IMR-90 (cell line): ENCODE measurements at regions not wholly inside any gene's neighbourhood (a gene's known extent, or its start where the extent isn't known, plus 50 kb on each side); places are given as distances from the start of the nearest gene placed in this dataset.

Experiments
- ATAC-seq: fragments of 200-7000 bp; cut with Tn5 transposase; 2 replicates; pipeline ENCODE4 v1.9.1; 2020; ENCODE audit warnings: low read depth, mild to moderate bottlenecking, moderate library complexity
- BruUV-seq: library from RNA; stranded (reverse); fragments of 400-500 nt; replicated peaks from 2 replicates; lab custom pipeline; 2021; lab: Mats Ljungman, UMichigan
- CTCF ChIA-PET: fragments of 300-600 bp; formaldehyde crosslinking; extraction: SDS; loops from one replicate; lab custom pipeline; 2021; ENCODE audit warnings: antibody characterized with exemption; lab: Yijun Ruan, JAX
- POLR2A ChIA-PET: fragments of 300-600 bp; sonication (Branson Sonifier 250); formaldehyde crosslinking; loops from one replicate; lab custom pipeline; 2022; ENCODE audit warnings: antibody characterized with exemption; ENCODE audit not compliant: unreplicated experiment; lab: Charles Lee
- DNase-seq: peaks from one replicate; pipeline ENCODE4 v3.0.0; 2013
- H2AFZ ChIP-seq: replicated peaks from 2 replicates; pipeline ENCODE3; 2013; ENCODE audit warnings: low read length, mild to moderate bottlenecking; ENCODE audit not compliant: poor library complexity
- H2AK5ac ChIP-seq: 2 replicates; pipeline ENCODE4 v1.6.1; 2013; ENCODE audit warnings: low read depth, low read length, inconsistent platforms
- H2AK9ac ChIP-seq: replicated peaks from 2 replicates; pipeline ENCODE3; 2013; ENCODE audit warnings: mild to moderate bottlenecking, low read depth, low read length, moderate library complexity; ENCODE audit not compliant: poor library complexity
- H2BK120ac ChIP-seq: 2 replicates; pipeline ENCODE4 v1.6.1; 2013; ENCODE audit warnings: low read depth, low read length, inconsistent platforms
- H2BK15ac ChIP-seq: 3 replicates; pipeline ENCODE4 v1.6.1; 2013; ENCODE audit warnings: low read depth, low read length, inconsistent platforms
- H2BK20ac ChIP-seq: 2 replicates; pipeline ENCODE4 v1.6.1; 2013; ENCODE audit warnings: low read depth, mild to moderate bottlenecking, inconsistent platforms, low read length, moderate library complexity
- H2BK5ac ChIP-seq: 2 replicates; pipeline ENCODE4 v1.6.1; 2013; ENCODE audit warnings: mild to moderate bottlenecking, low read depth, low read length, inconsistent platforms; ENCODE audit not compliant: poor library complexity, severe bottlenecking
- H3K14ac ChIP-seq: replicated peaks from 2 replicates; pipeline ENCODE4 v1.6.1; 2013; ENCODE audit warnings: low read depth, low read length, inconsistent platforms
- H3K18ac ChIP-seq: 2 replicates; pipeline ENCODE4 v1.6.1; 2013; ENCODE audit warnings: low read depth, low read length, control low read depth
- H3K23ac ChIP-seq: 2 replicates; pipeline ENCODE4 v1.6.1; 2013; ENCODE audit warnings: low read depth, low read length, inconsistent platforms
- H3K27ac ChIP-seq: 2 replicates; pipeline ENCODE4 v1.5.1; 2013; ENCODE audit warnings: mild to moderate bottlenecking, control low read depth, low read length; ENCODE audit not compliant: insufficient read depth
- H3K27me3 ChIP-seq: 2 replicates; pipeline ENCODE4 v1.6.1; 2013; ENCODE audit warnings: low read length; ENCODE audit not compliant: control insufficient read depth, insufficient read depth
- H3K36me3 ChIP-seq: 2 replicates; pipeline ENCODE4 v1.6.1; 2013; ENCODE audit warnings: low read length, mixed read lengths; ENCODE audit not compliant: control insufficient read depth, insufficient read depth
- H3K4ac ChIP-seq: 2 replicates; pipeline ENCODE4 v1.6.1; 2013; ENCODE audit warnings: low read depth, low read length, inconsistent platforms
- H3K4me1 ChIP-seq: 2 replicates; pipeline ENCODE4 v1.6.1; 2013; ENCODE audit warnings: low read length, mixed read lengths; ENCODE audit not compliant: control insufficient read depth, insufficient read depth
- H3K4me2 ChIP-seq: 2 replicates; pipeline ENCODE4 v1.6.1; 2013; ENCODE audit warnings: low read depth, mild to moderate bottlenecking, control low read depth, low read length, moderate library complexity
- H3K4me3 ChIP-seq: 2 replicates; pipeline ENCODE4 v1.5.1; 2013; ENCODE audit warnings: low read depth, mild to moderate bottlenecking, control low read depth, low read length, moderate library complexity; ENCODE audit not compliant: insufficient read depth
- H3K56ac ChIP-seq: 2 replicates; pipeline ENCODE4 v1.6.1; 2013; ENCODE audit warnings: low read length, inconsistent platforms; ENCODE audit not compliant: insufficient read depth; ENCODE audit errors: extremely low read depth
- H3K79me1 ChIP-seq, 2 experiments: 2 replicates each; pipeline ENCODE4 v1.6.1; 2013; ENCODE audit warnings: low read length in 2 of 2, inconsistent platforms in 1 of 2, low read depth in 1 of 2
- H3K9ac ChIP-seq: 2 replicates; pipeline ENCODE4 v1.6.1; 2013; ENCODE audit warnings: low read depth, low read length, control low read depth
- H3K9me1 ChIP-seq: 2 replicates; pipeline ENCODE4 v1.6.1; 2013; ENCODE audit warnings: low read length, inconsistent platforms; ENCODE audit not compliant: insufficient read depth
- H3K9me3 ChIP-seq: 2 replicates; pipeline ENCODE4 v1.6.1; 2013; ENCODE audit warnings: low read length; ENCODE audit not compliant: control insufficient read depth, insufficient read depth
- H4K20me1 ChIP-seq: 2 replicates; pipeline ENCODE4 v1.6.1; 2013; ENCODE audit warnings: low read length, inconsistent platforms; ENCODE audit not compliant: insufficient read depth
- H4K5ac ChIP-seq: 2 replicates; pipeline ENCODE4 v1.6.1; 2013; ENCODE audit warnings: mild to moderate bottlenecking, low read depth, low read length, control low read depth
- H4K8ac ChIP-seq, 2 experiments: 2 replicates each; pipeline ENCODE4 v1.6.1; 2013; ENCODE audit warnings: low read depth in 2 of 2, low read length in 2 of 2, control low read depth in 1 of 2, inconsistent platforms in 1 of 2
- H4K91ac ChIP-seq: 2 replicates; pipeline ENCODE4 v1.6.1; 2013; ENCODE audit warnings: low read depth, low read length, inconsistent platforms; ENCODE audit not compliant: insufficient read depth
- BHLHE40 ChIP-seq: fragments of 150-350 bp; IDR thresholded peaks from 2 replicates; pipeline ENCODE4 v1.6.1; 2016; ENCODE audit warnings: mild to moderate bottlenecking, low read depth, low read length
- CEBPB ChIP-seq: IDR thresholded peaks from 2 replicates; pipeline ENCODE4 v1.6.1; 2012; ENCODE audit warnings: low read depth, low read length, improper control_type of control experiment
- CHD1 ChIP-seq: IDR thresholded peaks from 2 replicates; pipeline ENCODE4 v1.6.1; 2012; ENCODE audit warnings: low read depth, low read length, improper control_type of control experiment
- FOS ChIP-seq: fragments of 150-350 bp; IDR thresholded peaks from 2 replicates; pipeline ENCODE4 v1.6.1; 2016; ENCODE audit warnings: low read depth, low read length
- MAFK ChIP-seq: IDR thresholded peaks from 2 replicates; pipeline ENCODE4 v1.6.1; 2012; ENCODE audit warnings: low read depth, low read length, improper control_type of control experiment
- MAZ ChIP-seq: IDR thresholded peaks from 2 replicates; pipeline ENCODE4 v1.6.1; 2012; ENCODE audit warnings: low read depth, mild to moderate bottlenecking, low read length, improper control_type of control experiment, moderate library complexity, borderline replicate concordance
- MXI1 ChIP-seq: IDR thresholded peaks from 2 replicates; pipeline ENCODE4 v1.6.1; 2012; ENCODE audit warnings: low read depth, mild to moderate bottlenecking, low read length, moderate library complexity, borderline replicate concordance
- NFE2L2 ChIP-seq: fragments of 150-350 bp; IDR thresholded peaks from 2 replicates; pipeline ENCODE4 v1.6.1; 2016; ENCODE audit warnings: low read depth, mild to moderate bottlenecking, low read length
- POLR2A ChIP-seq: IDR thresholded peaks from 2 replicates; pipeline ENCODE4 v1.6.1; 2012; ENCODE audit warnings: mild to moderate bottlenecking, low read depth, low read length
- RAD21 ChIP-seq: IDR thresholded peaks from 2 replicates; pipeline ENCODE4 v1.6.1; 2012; ENCODE audit warnings: low read length, improper control_type of control experiment
- RCOR1 ChIP-seq: IDR thresholded peaks from 2 replicates; pipeline ENCODE4 v1.6.1; 2012; ENCODE audit warnings: mild to moderate bottlenecking, low read length, improper control_type of control experiment; ENCODE audit not compliant: insufficient replicate concordance
- RFX5 ChIP-seq: IDR thresholded peaks from 2 replicates; pipeline ENCODE4 v1.8.0; 2012; ENCODE audit warnings: low read depth, mild to moderate bottlenecking, low read length, moderate library complexity
- SMC3 ChIP-seq: fragments of 150-350 bp; IDR thresholded peaks from 2 replicates; pipeline ENCODE4 v1.6.1; 2016; ENCODE audit warnings: low read depth, mild to moderate bottlenecking, antibody characterized with exemption, low read length, moderate library complexity
- WGBS, 2 experiments: methylation state at CpG; one replicate each; pipeline versions ENCODE4 v1.1.5 to v1.1.7; 2013; ENCODE audit warnings: missing lambda C conversion rate in 2 of 2; ENCODE audit not compliant: insufficient read length in 1 of 2; ENCODE audit errors: extremely low coverage in 2 of 2; 5-methylcytosine and 5-hydroxymethylcytosine counted together
- dilution Hi-C: fragments of 300-500 bp; cut with HindIII; formaldehyde crosslinking; loops from one replicate; pipeline ENCODE4 v1.14.3; 2018; ENCODE audit warnings: low sequenced_read_pairs; ENCODE audit not compliant: unreplicated experiment
- in situ Hi-C: fragments of 300-500 bp; cut with MboI; formaldehyde crosslinking; loops from 3 replicates; pipeline ENCODE4 v1.14.3; 2019; ENCODE audit warnings: low sequenced_read_pairs, inconsistent platforms, mixed read lengths
- intact Hi-C: fragments of 100-400 bp; cut with micrococcal nuclease; formaldehyde crosslinking; loops from 2 replicates; pipeline ENCODE4 v1.10.0; 2022
- TF ChIP-seq, protein P1 (sequence below): conservative IDR thresholded peaks from 2 replicates; pipeline ENCODE4 v1.5.1; 2012; ENCODE audit warnings: mild to moderate bottlenecking, low read depth, low read length, improper control_type of control experiment
- TF ChIP-seq, protein P2 (sequence below): fragments of 150-350 bp; IDR thresholded peaks from 2 replicates; pipeline ENCODE4 v1.6.1; 2016; ENCODE audit warnings: low read depth, mild to moderate bottlenecking, low read length, moderate library complexity, borderline replicate concordance
- TF ChIP-seq, protein P3 (sequence below): fragments of 150-350 bp; IDR thresholded peaks from 2 replicates; pipeline ENCODE4 v1.6.1; 2017; ENCODE audit warnings: mild to moderate bottlenecking, antibody characterized with exemption, low read length, low read depth

DNA sequence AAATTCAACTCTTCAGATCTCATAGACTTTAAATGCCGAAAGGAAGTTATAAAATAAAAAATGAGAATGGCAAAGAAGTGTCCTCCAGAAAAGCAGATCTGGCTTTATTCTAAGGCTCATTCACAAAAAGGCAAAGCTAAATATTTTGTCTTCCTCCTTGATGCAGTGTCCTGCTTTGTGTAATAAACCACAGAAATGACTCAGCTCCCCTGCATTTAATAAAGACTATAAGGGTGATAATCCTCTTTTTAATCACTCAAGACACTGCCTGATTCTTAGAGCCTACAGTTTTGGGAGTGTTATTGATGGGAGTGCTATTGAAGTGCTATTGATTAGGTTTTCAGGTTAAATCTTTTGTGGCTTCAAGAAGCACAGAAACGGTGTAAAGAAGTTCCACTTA, 482.0 kb downstream of the PCDH20 start:
- Histone ChIP-seq H3K4me3 (no peak overlapping the region), H3K27me3 (no peaks in the 10 kb centered on the region), H2BK120ac (no peak overlapping the region), H3K4ac (no peak overlapping the region), H3K9me3 (no peaks in the 10 kb centered on the region), H2BK20ac (no peak overlapping the region), H2BK5ac (no peak overlapping the region), H3K4me1 (no peaks in the 10 kb centered on the region), H4K20me1 (no peaks in the 10 kb centered on the region), H4K8ac (no peak overlapping the region), H2AFZ (no peak overlapping the region), H2AK5ac (no peak overlapping the region), H4K5ac (no peak overlapping the region), H3K23ac (no peak overlapping the region), H3K14ac (no peak overlapping the region), H3K18ac (no peak overlapping the region), H3K4me2 (no peak overlapping the region), H2AK9ac (no peak overlapping the region), H3K27ac (no peak overlapping the region), H3K36me3 (no peaks in the 10 kb centered on the region), H4K91ac (no peak overlapping the region), H2BK15ac (no peak overlapping the region), H3K9ac (no peak overlapping the region), H3K9me1 (no peaks in the 10 kb centered on the region), H3K56ac (no peak overlapping the region), H3K79me1 (no peaks in the 10 kb centered on the region)
- ATAC-seq, result no peak
- CTCF ChIA-PET, result no interaction called here
- WGBS, 2 experiments, result no CpG with 5 or more reads among the region's 2 CpGs
- no TSS peak for BruUV-seq
- in situ Hi-C loops (no loop called here), dilution Hi-C loops (no loop called here), intact Hi-C loops (no loop called here)
- DNase-seq, result no peak
- TF ChIP-seq MAZ (no peak), RCOR1 (no peak), SMC3 (no peak), MXI1 (no peak), FOS (no peak), NFE2L2 (no peak), MAFK (no peak), RAD21 (no peak), CHD1 (no peak), POLR2A (no peak), BHLHE40 (no peak), RFX5 (no peak), CEBPB (no peak)
- TF ChIP-seq, protein P1, sequence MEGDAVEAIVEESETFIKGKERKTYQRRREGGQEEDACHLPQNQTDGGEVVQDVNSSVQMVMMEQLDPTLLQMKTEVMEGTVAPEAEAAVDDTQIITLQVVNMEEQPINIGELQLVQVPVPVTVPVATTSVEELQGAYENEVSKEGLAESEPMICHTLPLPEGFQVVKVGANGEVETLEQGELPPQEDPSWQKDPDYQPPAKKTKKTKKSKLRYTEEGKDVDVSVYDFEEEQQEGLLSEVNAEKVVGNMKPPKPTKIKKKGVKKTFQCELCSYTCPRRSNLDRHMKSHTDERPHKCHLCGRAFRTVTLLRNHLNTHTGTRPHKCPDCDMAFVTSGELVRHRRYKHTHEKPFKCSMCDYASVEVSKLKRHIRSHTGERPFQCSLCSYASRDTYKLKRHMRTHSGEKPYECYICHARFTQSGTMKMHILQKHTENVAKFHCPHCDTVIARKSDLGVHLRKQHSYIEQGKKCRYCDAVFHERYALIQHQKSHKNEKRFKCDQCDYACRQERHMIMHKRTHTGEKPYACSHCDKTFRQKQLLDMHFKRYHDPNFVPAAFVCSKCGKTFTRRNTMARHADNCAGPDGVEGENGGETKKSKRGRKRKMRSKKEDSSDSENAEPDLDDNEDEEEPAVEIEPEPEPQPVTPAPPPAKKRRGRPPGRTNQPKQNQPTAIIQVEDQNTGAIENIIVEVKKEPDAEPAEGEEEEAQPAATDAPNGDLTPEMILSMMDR, result no peak
- TF ChIP-seq, protein P2, sequence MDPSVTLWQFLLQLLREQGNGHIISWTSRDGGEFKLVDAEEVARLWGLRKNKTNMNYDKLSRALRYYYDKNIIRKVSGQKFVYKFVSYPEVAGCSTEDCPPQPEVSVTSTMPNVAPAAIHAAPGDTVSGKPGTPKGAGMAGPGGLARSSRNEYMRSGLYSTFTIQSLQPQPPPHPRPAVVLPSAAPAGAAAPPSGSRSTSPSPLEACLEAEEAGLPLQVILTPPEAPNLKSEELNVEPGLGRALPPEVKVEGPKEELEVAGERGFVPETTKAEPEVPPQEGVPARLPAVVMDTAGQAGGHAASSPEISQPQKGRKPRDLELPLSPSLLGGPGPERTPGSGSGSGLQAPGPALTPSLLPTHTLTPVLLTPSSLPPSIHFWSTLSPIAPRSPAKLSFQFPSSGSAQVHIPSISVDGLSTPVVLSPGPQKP, result no peak
- TF ChIP-seq, protein P3, sequence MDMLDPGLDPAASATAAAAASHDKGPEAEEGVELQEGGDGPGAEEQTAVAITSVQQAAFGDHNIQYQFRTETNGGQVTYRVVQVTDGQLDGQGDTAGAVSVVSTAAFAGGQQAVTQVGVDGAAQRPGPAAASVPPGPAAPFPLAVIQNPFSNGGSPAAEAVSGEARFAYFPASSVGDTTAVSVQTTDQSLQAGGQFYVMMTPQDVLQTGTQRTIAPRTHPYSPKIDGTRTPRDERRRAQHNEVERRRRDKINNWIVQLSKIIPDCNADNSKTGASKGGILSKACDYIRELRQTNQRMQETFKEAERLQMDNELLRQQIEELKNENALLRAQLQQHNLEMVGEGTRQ, result no peak
- POLR2A ChIA-PET, result no interaction called here
